ENCODE measurements at regions not wholly inside any gene's neighbourhood (a gene's known extent, or its start where the extent isn't known, plus 50 kb on each side); places are given as distances from the start of the nearest gene placed in this dataset.
"Not testable (repeated sequence)": the region's sequence is repeated elsewhere in the genome, so short reads cannot be mapped to it uniquely, and the experiment has no call there.

GRCh38 chr10:44284198-44285084 is 100.5 kb downstream of the CXCL12 start:
- Histone ChIP-seq H3K27me3 (replicated peaks; ENCODE audit: control insufficient read depth, insufficient read depth, low read length) (no peaks in the 10 kb centered on the region), H3K9me3 (ENCODE audit: control insufficient read depth, low read length) (no peaks in the 10 kb centered on the region)
- no peak for DNase-seq (ENCODE audit: low read depth)

DNA sequence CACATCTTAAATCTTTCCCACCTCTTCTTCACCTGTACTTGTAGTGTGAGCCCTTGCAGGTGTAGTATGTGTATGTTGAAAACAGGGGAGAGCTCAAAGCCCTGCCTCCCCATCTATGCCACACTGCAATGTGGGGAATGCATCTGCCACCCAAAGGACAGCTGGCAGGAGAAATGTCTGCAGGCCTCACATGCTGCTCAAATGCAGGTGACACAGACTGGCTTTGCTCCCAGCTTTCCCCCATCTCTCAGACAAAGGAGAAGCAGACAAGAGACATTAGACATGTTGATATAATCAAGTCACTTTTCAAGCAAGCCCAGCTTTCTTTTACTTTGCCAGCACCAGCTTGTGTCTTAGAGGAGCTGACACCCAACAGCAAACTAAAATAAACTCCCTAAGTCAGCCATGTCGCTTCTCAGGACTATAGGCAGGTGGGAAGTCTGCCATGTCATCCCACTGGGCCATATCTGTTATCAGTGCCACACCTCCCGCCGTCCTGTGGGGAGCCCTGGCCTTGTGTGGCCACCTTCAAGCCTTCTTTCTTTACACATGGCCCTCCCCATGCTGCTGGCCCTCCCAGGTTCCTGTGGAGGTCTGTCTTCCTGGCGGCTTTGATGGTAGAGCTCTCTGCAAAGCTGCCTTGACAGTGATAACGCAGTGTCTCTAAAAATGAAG is 102.1 kb downstream of the CXCL12 start:
- no peaks in the 10 kb centered on the region for H3K9me3 ChIP-seq (ENCODE audit: control insufficient read depth, low read length)
- no peaks in the 10 kb centered on the region for H3K27me3 ChIP-seq (replicated peaks; ENCODE audit: control insufficient read depth, insufficient read depth, low read length)
- no peak overlapping the region for H3K4me3 ChIP-seq (ENCODE audit: low read length)
- no peak overlapping the region for H3K9ac ChIP-seq (ENCODE audit: low read length)
- H3K36me3 ChIP-seq (ENCODE audit: control insufficient read depth, insufficient read depth, low read length, severe bottlenecking), result no peaks in the 10 kb centered on the region
- peaks cover 26% of the 10 kb centered on the region for H3K4me1 ChIP-seq (ENCODE audit: control insufficient read depth, insufficient read depth, low read length)
- no peak for DNase-seq (ENCODE audit: low read depth)

More at GRCh38 chr10:44284198-44285084, 100.5 kb downstream of the CXCL12 start:
- Histone ChIP-seq H3K4me3 (ENCODE audit: low read length) (no peak overlapping the region), H3K36me3 (ENCODE audit: control insufficient read depth, insufficient read depth, low read length, severe bottlenecking) (no peaks in the 10 kb centered on the region), H3K9ac (ENCODE audit: low read length) (no peak overlapping the region), H3K4me1 (ENCODE audit: control insufficient read depth, insufficient read depth, low read length) (peaks cover 24% of the 10 kb centered on the region)

GRCh38 chr10:44281662-44282061 is 103.2 kb downstream of the CXCL12 start:
- Histone ChIP-seq H3K27me3 (replicated peaks; ENCODE audit: control insufficient read depth, insufficient read depth, low read length) (no peaks in the 10 kb centered on the region), H3K9ac (ENCODE audit: low read length) (peak overlapping the region; percentile 49), H3K36me3 (ENCODE audit: control insufficient read depth, insufficient read depth, low read length, severe bottlenecking) (no peaks in the 10 kb centered on the region), H3K4me1 (ENCODE audit: control insufficient read depth, insufficient read depth, low read length) (peaks cover 26% of the 10 kb centered on the region), H3K9me3 (ENCODE audit: control insufficient read depth, low read length) (no peaks in the 10 kb centered on the region), H3K4me3 (ENCODE audit: low read length) (no peak overlapping the region)
- DNase-seq (ENCODE audit: low read depth), result no peak

DNA sequence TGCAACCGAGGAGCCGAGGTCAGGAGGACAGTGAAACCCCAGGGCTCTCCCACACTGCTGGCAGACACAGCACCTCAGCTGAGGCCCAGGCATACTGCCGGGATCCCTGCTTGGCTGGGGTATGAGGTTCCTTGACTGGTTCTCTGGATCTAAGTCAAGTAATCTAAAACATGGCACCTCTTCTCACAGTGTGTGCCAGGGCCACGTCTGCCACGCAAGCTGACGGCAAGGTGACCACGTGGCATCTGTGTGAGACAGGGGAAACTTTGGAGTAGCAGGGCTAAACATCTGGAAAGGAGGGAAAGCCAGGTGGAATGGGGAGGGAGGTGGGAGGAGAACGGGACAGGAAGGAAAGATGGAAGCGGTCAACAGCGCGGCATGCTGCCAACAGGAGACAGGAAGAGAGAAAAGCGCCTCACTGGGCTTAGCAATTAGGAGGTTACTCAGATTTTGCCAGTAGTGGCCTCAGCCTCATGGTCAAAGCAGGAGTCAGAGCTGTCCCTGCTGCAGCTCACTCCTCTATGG is 103.7 kb downstream of the CXCL12 start:
- peaks cover 26% of the 10 kb centered on the region for H3K4me1 ChIP-seq (ENCODE audit: control insufficient read depth, insufficient read depth, low read length)
- DNase-seq (ENCODE audit: low read depth), result no peak
- H3K36me3 ChIP-seq (ENCODE audit: control insufficient read depth, insufficient read depth, low read length, severe bottlenecking), result no peaks in the 10 kb centered on the region
- H3K27me3 ChIP-seq (replicated peaks; ENCODE audit: control insufficient read depth, insufficient read depth, low read length), result no peaks in the 10 kb centered on the region
- H3K9ac ChIP-seq (ENCODE audit: low read length), result peak overlapping the region; percentile 49
- H3K4me3 ChIP-seq (ENCODE audit: low read length), result peak overlapping the region; percentile 23
- peaks cover 4% of the 10 kb centered on the region for H3K9me3 ChIP-seq (ENCODE audit: control insufficient read depth, low read length)

- H3K27me3 ChIP-seq (replicated peaks; ENCODE audit: control insufficient read depth, insufficient read depth, low read length), result no peaks in the 10 kb centered on the region
- peak overlapping the region; percentile 23 for H3K4me3 ChIP-seq (ENCODE audit: low read length)
- H3K36me3 ChIP-seq (ENCODE audit: control insufficient read depth, insufficient read depth, low read length, severe bottlenecking), result no peaks in the 10 kb centered on the region
- H3K4me1 ChIP-seq (ENCODE audit: control insufficient read depth, insufficient read depth, low read length), result peaks cover 26% of the 10 kb centered on the region
- DNase-seq (ENCODE audit: low read depth), result peak; percentile 12
- peaks cover 5% of the 10 kb centered on the region for H3K9me3 ChIP-seq (ENCODE audit: control insufficient read depth, low read length)
- peak overlapping the region; percentile 49 for H3K9ac ChIP-seq (ENCODE audit: low read length)
Observed at GRCh38 chr10:44280226-44281014, 104.5 kb downstream of the CXCL12 start.

GRCh38 chr10:44279426-44280126 is 105.3 kb downstream of the CXCL12 start:
- Histone ChIP-seq H3K4me3 (ENCODE audit: low read length) (no peak overlapping the region), H3K9ac (ENCODE audit: low read length) (no peak overlapping the region), H3K27me3 (replicated peaks; ENCODE audit: control insufficient read depth, insufficient read depth, low read length) (no peaks in the 10 kb centered on the region), H3K36me3 (ENCODE audit: control insufficient read depth, insufficient read depth, low read length, severe bottlenecking) (no peaks in the 10 kb centered on the region), H3K9me3 (ENCODE audit: control insufficient read depth, low read length) (peaks cover 5% of the 10 kb centered on the region), H3K4me1 (ENCODE audit: control insufficient read depth, insufficient read depth, low read length) (peaks cover 26% of the 10 kb centered on the region)
- DNase-seq (ENCODE audit: low read depth), result no peak

DNA sequence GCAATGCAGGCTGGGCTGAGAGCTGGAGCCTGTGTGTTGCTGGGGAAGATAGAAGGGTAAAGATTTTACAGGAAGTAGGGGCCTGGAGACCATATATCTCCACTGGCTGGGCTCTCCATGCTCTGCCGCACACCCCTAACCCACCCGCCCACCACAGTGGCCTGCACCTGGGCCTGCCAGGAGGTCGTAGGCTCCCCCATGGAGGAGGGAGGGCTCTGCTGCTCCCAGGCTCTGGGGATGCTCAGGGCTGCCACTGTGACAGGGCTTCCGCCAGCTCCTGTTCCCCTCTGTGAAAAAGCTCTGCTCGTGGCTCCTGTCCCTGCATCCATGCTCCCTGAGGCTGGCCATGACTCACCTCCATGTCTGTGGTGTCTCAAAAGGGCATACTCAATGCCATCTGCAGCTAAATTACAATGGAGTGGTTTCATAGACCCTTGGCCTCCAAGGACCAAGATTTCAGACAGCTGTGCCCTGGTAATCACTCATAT is 106.0 kb downstream of the CXCL12 start:
- Histone ChIP-seq H3K9ac (ENCODE audit: low read length) (no peak overlapping the region), H3K4me1 (ENCODE audit: control insufficient read depth, insufficient read depth, low read length) (peaks cover 26% of the 10 kb centered on the region), H3K4me3 (ENCODE audit: low read length) (no peak overlapping the region), H3K9me3 (ENCODE audit: control insufficient read depth, low read length) (peaks cover 5% of the 10 kb centered on the region), H3K36me3 (ENCODE audit: control insufficient read depth, insufficient read depth, low read length, severe bottlenecking) (no peaks in the 10 kb centered on the region), H3K27me3 (replicated peaks; ENCODE audit: control insufficient read depth, insufficient read depth, low read length) (no peaks in the 10 kb centered on the region)
- peak; percentile 27 for DNase-seq (ENCODE audit: low read depth)

GRCh38 chr10:44268435-44268948 is 116.4 kb downstream of the CXCL12 start:
- not testable (repeated sequence) for H3K4me3 ChIP-seq (ENCODE audit: low read length); H3K9me3 ChIP-seq (ENCODE audit: control insufficient read depth, low read length); H3K27me3 ChIP-seq (replicated peaks; ENCODE audit: control insufficient read depth, insufficient read depth, low read length); H3K36me3 ChIP-seq (ENCODE audit: control insufficient read depth, insufficient read depth, low read length, severe bottlenecking); H3K9ac ChIP-seq (ENCODE audit: low read length); H3K4me1 ChIP-seq (ENCODE audit: control insufficient read depth, insufficient read depth, low read length); DNase-seq (ENCODE audit: low read depth)

GRCh38 chr10:44267007-44267406 is 117.9 kb downstream of the CXCL12 start:
- peaks cover 6% of the 10 kb centered on the region for H3K27me3 ChIP-seq (replicated peaks; ENCODE audit: control insufficient read depth, insufficient read depth, low read length)
- no peak overlapping the region for H3K4me3 ChIP-seq (ENCODE audit: low read length)
- H3K4me1 ChIP-seq (ENCODE audit: control insufficient read depth, insufficient read depth, low read length), result peaks cover 20% of the 10 kb centered on the region
- DNase-seq (ENCODE audit: low read depth), result no peak
- no peak overlapping the region for H3K9ac ChIP-seq (ENCODE audit: low read length)
- H3K36me3 ChIP-seq (ENCODE audit: control insufficient read depth, insufficient read depth, low read length, severe bottlenecking), result no peaks in the 10 kb centered on the region
- peaks cover 3% of the 10 kb centered on the region for H3K9me3 ChIP-seq (ENCODE audit: control insufficient read depth, low read length)

- Histone ChIP-seq H3K9me3 (ENCODE audit: control insufficient read depth, low read length) (peaks cover 3% of the 10 kb centered on the region), H3K4me1 (ENCODE audit: control insufficient read depth, insufficient read depth, low read length) (peaks cover 30% of the 10 kb centered on the region), H3K4me3 (ENCODE audit: low read length) (no peak overlapping the region), H3K9ac (ENCODE audit: low read length) (no peak overlapping the region), H3K36me3 (ENCODE audit: control insufficient read depth, insufficient read depth, low read length, severe bottlenecking) (no peaks in the 10 kb centered on the region), H3K27me3 (replicated peaks; ENCODE audit: control insufficient read depth, insufficient read depth, low read length) (peaks cover 6% of the 10 kb centered on the region)
- no peak for DNase-seq (ENCODE audit: low read depth)
Observed at GRCh38 chr10:44264244-44264643, 120.7 kb downstream of the CXCL12 start.

All from adipocyte (in vitro differentiated cells).